ENCODE measurements at regions not wholly inside any gene's neighbourhood (a gene's known extent, or its start where the extent isn't known, plus 50 kb on each side); places are given as distances from the start of the nearest gene placed in this dataset.

- no peak for TF ChIP-seq CTCF (IDR thresholded peaks at IDR 0.05)
- no peaks in the 10 kb centered on the region for H3K36me3 Mint-ChIP-seq (ENCODE audit: low read depth)
- H3K4me3 Mint-ChIP-seq, result no peak overlapping the region
- intact Hi-C loops (cut with micrococcal nuclease), result no loop called here
- no peaks in the 10 kb centered on the region for H3K27me3 Mint-ChIP-seq
- H3K4me1 Mint-ChIP-seq (ENCODE audit: low read depth), result no peaks in the 10 kb centered on the region
- ATAC-seq (no peak), DNase-seq (no peak)
- H3K9me3 Mint-ChIP-seq, result no peaks in the 10 kb centered on the region
- CTCF ChIA-PET, result no interaction called here
- POLR2A ChIA-PET, result no interaction called here
- H3K27ac Mint-ChIP-seq, result no peak overlapping the region
These were observed 85.7 kb upstream of the NTRK2 start for GRCh38 chr9:84583866-84584265.

GRCh38 chr9:84586662-84587061, 82.9 kb upstream of the NTRK2 start:
- TF ChIP-seq CTCF (IDR thresholded peaks at IDR 0.05), result no peak
- H3K27ac Mint-ChIP-seq, result no peak overlapping the region
- CTCF ChIA-PET, result no interaction called here
- H3K4me1 Mint-ChIP-seq (ENCODE audit: low read depth), result no peaks in the 10 kb centered on the region
- no peaks in the 10 kb centered on the region for H3K27me3 Mint-ChIP-seq
- intact Hi-C loops (cut with micrococcal nuclease), result no loop called here
- H3K9me3 Mint-ChIP-seq, result no peaks in the 10 kb centered on the region
- ATAC-seq (no peak), DNase-seq (no peak)
- POLR2A ChIA-PET, result no interaction called here
- H3K4me3 Mint-ChIP-seq, result no peak overlapping the region
- no peaks in the 10 kb centered on the region for H3K36me3 Mint-ChIP-seq (ENCODE audit: low read depth)

GRCh38 chr9:84587153-84587552, 82.4 kb upstream of the NTRK2 start:
- no peaks in the 10 kb centered on the region for H3K36me3 Mint-ChIP-seq (ENCODE audit: low read depth)
- no peaks in the 10 kb centered on the region for H3K4me1 Mint-ChIP-seq (ENCODE audit: low read depth)
- DNase-seq, result no peak
- peaks cover 2% of the 10 kb centered on the region for H3K27me3 Mint-ChIP-seq
- no peak for ATAC-seq
- POLR2A ChIA-PET, result no interaction called here
- no peak overlapping the region for H3K27ac Mint-ChIP-seq
- intact Hi-C loops (cut with micrococcal nuclease), result no loop called here
- no peak for TF ChIP-seq CTCF (IDR thresholded peaks at IDR 0.05)
- CTCF ChIA-PET, result no interaction called here
- no peaks in the 10 kb centered on the region for H3K9me3 Mint-ChIP-seq
- H3K4me3 Mint-ChIP-seq, result no peak overlapping the region

GRCh38 chr9:84589542-84589941, 80.0 kb upstream of the NTRK2 start:
- H3K4me3 Mint-ChIP-seq, result no peak overlapping the region
- ChIA-PET CTCF (no interaction called here), POLR2A (interaction anchor here (0.7 kb wide), 1 partner anchor 654 kb away, joined by 3 read pairs; no protein-coding TSS in a partner anchor)
- ATAC-seq (no peak), DNase-seq (no peak)
- intact Hi-C loops (cut with micrococcal nuclease), result no loop called here
- H3K27ac Mint-ChIP-seq, result no peak overlapping the region
- no peaks in the 10 kb centered on the region for H3K4me1 Mint-ChIP-seq (ENCODE audit: low read depth)
- no peak for TF ChIP-seq CTCF (IDR thresholded peaks at IDR 0.05)
- no peaks in the 10 kb centered on the region for H3K36me3 Mint-ChIP-seq (ENCODE audit: low read depth)
- no peaks in the 10 kb centered on the region for H3K9me3 Mint-ChIP-seq
- H3K27me3 Mint-ChIP-seq, result peaks cover 2% of the 10 kb centered on the region

GRCh38 chr9:84590706-84591105, 78.8 kb upstream of the NTRK2 start:
- ChIA-PET CTCF (no interaction called here), POLR2A (no interaction called here)
- DNase-seq (no peak), ATAC-seq (no peak)
- Mint-ChIP-seq H3K4me1 (ENCODE audit: low read depth) (no peaks in the 10 kb centered on the region), H3K36me3 (ENCODE audit: low read depth) (no peaks in the 10 kb centered on the region), H3K27ac (no peak overlapping the region), H3K27me3 (peaks cover 2% of the 10 kb centered on the region), H3K9me3 (no peaks in the 10 kb centered on the region), H3K4me3 (no peak overlapping the region)
- TF ChIP-seq CTCF (IDR thresholded peaks at IDR 0.05), result no peak
- intact Hi-C loops (cut with micrococcal nuclease), result no loop called here

Data from activated CD8-positive, alpha-beta T cell treated with anti-CD3 and anti-CD28 coated beads for 36 hours (primary cell).